ENCODE measurements at regions not wholly inside any gene's neighbourhood (a gene's known extent, or its start where the extent isn't known, plus 50 kb on each side); places are given as distances from the start of the nearest gene placed in this dataset.

DNA sequence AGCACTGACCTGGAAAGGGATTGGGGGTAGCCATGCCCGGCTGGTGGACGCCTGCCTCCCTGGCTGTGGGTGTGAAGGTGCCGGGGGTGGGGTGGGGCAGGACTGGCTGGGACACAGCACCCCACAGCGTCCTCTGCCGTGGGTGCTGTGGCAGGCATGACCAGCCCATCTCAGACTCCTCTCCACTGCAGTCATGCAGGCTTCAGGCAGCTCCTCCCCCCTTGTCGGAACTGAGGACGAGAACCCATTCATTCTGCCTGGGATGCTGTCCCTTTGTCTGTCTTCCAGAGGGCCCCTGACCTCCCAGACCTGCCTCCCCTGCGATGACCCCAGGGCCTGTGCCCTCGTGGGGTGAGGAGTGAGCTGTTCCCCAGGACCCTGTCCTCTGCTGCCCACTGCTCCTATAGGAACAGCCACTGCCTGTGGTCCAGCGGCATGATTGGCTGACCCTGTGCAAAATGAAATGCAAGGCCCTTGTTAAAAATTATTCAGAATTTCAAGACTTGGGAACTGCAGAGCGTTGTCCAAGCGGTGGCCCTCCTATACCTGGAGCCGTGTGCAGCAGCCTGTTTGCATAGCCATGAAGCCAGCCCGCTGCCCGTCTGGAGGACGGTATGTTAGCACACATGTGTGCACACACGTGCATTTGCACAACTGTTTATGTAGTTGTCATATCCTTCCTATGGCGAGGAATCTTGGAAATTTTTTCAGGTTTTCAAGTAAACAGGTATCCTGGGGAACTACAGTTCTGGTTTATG lies 1122.3 kb downstream of the BRD1 start:
- TF ChIP-seq EZH2 (IDR thresholded peaks at IDR 0.05), result no peak
- TF ChIP-seq POLR2AphosphoS5 (IDR thresholded peaks at IDR 0.05; ENCODE audit: borderline replicate concordance, low read depth, low read length), result no peak
